Body of pancreas (tissue), 4 donors: ENCODE measurements at regions not wholly inside any gene's neighbourhood (a gene's known extent, or its start where the extent isn't known, plus 50 kb on each side); places are given as distances from the start of the nearest gene placed in this dataset.

Experiments used
- POLR2A ChIP-seq, 3 donors: fragments of 450-650 bp; IDR thresholded peaks; one replicate each; pipeline ENCODE4 v1.6.1; 2016; ENCODE audit warnings: antibody characterized with exemption in 3 of 3, mild to moderate bottlenecking in 2 of 3
- TF ChIP-seq, protein P1 (sequence below), 7 experiments: fragments of 450-650 bp in 4 of 7; fragments of 200-600 bp in 3 of 7; sonication (generic) in 3 of 7; IDR thresholded peaks; one replicate each; pipeline ENCODE4 v1.5.1; 2016 to 2019; ENCODE audit warnings: antibody characterized with exemption in 7 of 7

- TF ChIP-seq, protein P1, sequence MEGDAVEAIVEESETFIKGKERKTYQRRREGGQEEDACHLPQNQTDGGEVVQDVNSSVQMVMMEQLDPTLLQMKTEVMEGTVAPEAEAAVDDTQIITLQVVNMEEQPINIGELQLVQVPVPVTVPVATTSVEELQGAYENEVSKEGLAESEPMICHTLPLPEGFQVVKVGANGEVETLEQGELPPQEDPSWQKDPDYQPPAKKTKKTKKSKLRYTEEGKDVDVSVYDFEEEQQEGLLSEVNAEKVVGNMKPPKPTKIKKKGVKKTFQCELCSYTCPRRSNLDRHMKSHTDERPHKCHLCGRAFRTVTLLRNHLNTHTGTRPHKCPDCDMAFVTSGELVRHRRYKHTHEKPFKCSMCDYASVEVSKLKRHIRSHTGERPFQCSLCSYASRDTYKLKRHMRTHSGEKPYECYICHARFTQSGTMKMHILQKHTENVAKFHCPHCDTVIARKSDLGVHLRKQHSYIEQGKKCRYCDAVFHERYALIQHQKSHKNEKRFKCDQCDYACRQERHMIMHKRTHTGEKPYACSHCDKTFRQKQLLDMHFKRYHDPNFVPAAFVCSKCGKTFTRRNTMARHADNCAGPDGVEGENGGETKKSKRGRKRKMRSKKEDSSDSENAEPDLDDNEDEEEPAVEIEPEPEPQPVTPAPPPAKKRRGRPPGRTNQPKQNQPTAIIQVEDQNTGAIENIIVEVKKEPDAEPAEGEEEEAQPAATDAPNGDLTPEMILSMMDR (IDR thresholded peaks at IDR 0.05) = no peak
- TF ChIP-seq POLR2A (IDR thresholded peaks at IDR 0.05) = no peak
Measured at GRCh38 chr13:34758628-34759027, 183.4 kb upstream of the NBEA start.
